ENCODE measurements at regions not wholly inside any gene's neighbourhood (a gene's known extent, or its start where the extent isn't known, plus 50 kb on each side); places are given as distances from the start of the nearest gene placed in this dataset.
"Not testable (repeated sequence)": the region's sequence is repeated elsewhere in the genome, so short reads cannot be mapped to it uniquely, and the experiment has no call there.

DNA sequence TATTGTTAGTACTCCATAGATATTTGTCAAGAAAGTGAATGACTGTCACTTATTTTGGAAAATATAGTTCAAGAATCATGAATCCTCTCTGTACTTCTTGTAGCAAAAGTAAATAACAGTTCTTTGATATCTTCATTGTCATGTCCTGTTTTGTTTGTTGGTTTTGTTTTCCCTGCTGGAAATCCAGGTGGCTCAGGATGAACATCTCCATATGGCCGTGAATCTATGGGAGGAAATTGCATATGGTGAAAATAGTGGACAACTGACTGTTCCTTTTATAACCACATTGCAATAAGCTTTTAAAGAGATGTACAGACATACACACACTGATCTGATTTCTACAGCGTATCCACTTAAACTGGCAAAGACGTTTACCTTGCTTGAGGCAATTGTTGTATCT is 637.0 kb upstream of the RBFOX1 start:
- CTCF ChIA-PET, result no interaction called here
- TF ChIP-seq CTCF (IDR thresholded peaks at IDR 0.05; ENCODE audit: control extremely low read depth, extremely low read depth, low read depth, missing control alignments), result no peak
- POLR2A ChIA-PET, result no interaction called here
- DNase-seq (ENCODE audit: extremely low spot score), result no peak

GRCh38 chr16:6694636-6695035 is 638.0 kb upstream of the RBFOX1 start:
- POLR2A ChIA-PET, result no interaction called here
- no peak for TF ChIP-seq CTCF (IDR thresholded peaks at IDR 0.05; ENCODE audit: control extremely low read depth, extremely low read depth, low read depth, missing control alignments)
- DNase-seq (ENCODE audit: extremely low spot score), result no peak
- CTCF ChIA-PET, result no interaction called here

DNA sequence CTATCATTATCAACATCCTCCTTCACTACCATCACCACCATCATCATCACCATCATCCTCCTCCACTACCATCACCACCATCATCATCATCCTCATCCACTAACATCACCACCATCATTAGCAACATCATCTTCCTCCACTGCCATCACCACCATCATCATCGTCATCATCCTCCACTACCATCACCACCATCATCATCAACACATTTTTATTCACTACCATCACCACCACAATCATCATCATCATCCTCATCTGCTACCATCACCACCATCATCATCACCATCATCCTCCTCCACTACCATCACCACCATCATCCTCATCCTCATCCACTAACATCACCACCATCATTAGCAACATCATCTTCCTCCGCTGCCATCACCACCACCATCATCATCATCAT is 639.2 kb upstream of the RBFOX1 start:
- CTCF ChIA-PET; DNase-seq (ENCODE audit: extremely low spot score); POLR2A ChIA-PET: not testable (repeated sequence)

GRCh38 chr16:6692874-6693273 is 639.8 kb upstream of the RBFOX1 start:
- no peak for TF ChIP-seq CTCF (IDR thresholded peaks at IDR 0.05; ENCODE audit: control extremely low read depth, extremely low read depth, low read depth, missing control alignments)
- ChIA-PET CTCF (no interaction called here), POLR2A (no interaction called here)
- DNase-seq (ENCODE audit: extremely low spot score), result no peak

GRCh38 chr16:6690741-6691140 is 641.9 kb upstream of the RBFOX1 start:
- no peak for DNase-seq (ENCODE audit: extremely low spot score)
- ChIA-PET POLR2A (no interaction called here), CTCF (no interaction called here)
- no peak for TF ChIP-seq CTCF (IDR thresholded peaks at IDR 0.05; ENCODE audit: control extremely low read depth, extremely low read depth, low read depth, missing control alignments)

GRCh38 chr16:6689643-6690042 is 643.0 kb upstream of the RBFOX1 start:
- ChIA-PET CTCF (no interaction called here), POLR2A (no interaction called here)
- DNase-seq (ENCODE audit: extremely low spot score), result no peak
- no peak for TF ChIP-seq CTCF (IDR thresholded peaks at IDR 0.05; ENCODE audit: control extremely low read depth, extremely low read depth, low read depth, missing control alignments)

DNA sequence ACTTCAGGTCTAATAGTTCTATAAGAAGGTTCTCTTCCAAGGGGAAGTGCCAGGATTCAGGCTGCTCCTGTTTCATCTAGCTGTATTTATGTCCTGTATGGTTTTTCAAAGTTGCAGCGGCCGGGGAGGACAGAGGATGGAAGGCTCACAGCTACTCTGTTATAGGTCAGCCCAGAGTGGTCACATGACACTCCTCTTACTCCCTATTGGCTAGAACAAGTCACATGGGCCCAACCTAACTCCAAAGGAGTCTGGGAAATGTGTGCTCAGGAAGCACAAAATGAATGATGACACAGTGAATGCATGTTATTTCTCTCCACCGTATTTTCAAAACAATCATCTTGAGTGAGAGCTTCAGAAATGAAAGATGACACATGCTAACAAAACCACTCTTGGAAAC is 645.1 kb upstream of the RBFOX1 start:
- no peak for TF ChIP-seq CTCF (IDR thresholded peaks at IDR 0.05; ENCODE audit: control extremely low read depth, extremely low read depth, low read depth, missing control alignments)
- no peak for DNase-seq (ENCODE audit: extremely low spot score)
- POLR2A ChIA-PET, result no interaction called here
- CTCF ChIA-PET, result no interaction called here
